ENCODE measurements at regions not wholly inside any gene's neighbourhood (a gene's known extent, or its start where the extent isn't known, plus 50 kb on each side); places are given as distances from the start of the nearest gene placed in this dataset.
"Not testable (repeated sequence)": the region's sequence is repeated elsewhere in the genome, so short reads cannot be mapped to it uniquely, and the experiment has no call there.

DNA sequence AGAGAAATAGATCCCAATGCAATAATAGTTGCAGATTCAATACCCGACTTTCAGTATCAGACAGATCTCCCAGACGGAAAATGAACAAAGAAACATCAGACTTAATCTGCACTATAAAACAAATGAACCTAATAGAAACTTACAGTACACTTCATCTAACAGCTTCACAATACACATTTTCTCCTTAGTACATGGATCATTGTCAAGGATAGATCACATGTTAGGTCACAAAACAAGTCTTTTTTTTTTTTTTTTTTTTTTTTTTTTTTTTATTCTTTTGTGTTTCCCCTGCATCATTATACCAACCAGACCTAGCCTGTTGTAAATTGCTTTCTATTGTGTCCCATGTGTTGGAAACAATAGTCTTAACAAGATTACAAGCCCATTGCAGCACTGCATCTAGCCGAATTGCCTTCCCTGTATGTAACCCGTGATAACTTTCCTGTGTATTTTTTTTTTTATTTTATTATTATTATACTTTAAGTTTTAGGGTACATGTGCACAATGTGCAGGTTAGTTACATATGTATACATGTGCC, 134.0 kb upstream of the MAD2L1 start:
- not testable (repeated sequence) for DNase-seq (ENCODE audit: low read depth)

DNA sequence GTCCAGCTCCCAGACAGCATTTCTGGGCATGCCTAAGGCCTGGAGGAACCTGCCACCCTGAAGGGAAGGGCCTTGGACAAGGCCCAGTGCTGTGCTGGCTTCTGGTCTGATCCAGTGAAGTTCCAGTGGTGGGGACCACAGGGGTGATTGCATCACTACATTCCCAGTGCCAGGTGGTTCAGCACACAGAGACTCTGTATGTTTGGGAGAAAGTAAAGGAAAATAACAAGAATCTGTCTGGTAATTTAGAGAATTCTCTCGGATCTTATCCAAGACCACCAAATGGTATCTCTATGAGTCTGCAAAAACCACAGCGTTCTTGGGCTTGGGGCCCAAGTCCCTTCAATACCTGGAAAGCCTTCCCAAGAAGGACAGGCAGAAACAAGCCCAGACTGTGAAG, 131.8 kb upstream of the MAD2L1 start:
- DNase-seq (ENCODE audit: low read depth) = no peak

DNA sequence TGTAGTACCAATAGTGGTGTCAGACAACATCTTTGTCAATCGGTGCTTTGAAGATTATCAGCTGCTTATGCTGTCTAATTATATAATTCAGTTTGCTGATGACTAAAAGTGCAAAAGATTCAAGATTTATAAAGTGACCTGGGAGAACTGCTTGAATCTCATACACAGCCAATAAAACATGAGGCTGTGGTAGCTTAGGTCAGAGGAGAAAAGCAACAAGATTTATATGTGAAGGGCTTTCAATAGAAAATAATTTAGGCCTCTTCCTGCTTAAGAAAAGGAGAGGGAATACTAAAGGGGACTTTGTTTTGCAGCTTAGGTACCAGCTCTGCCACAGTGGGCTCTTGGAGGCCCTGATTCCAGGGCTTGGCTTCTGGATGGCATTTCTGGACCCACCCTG, 111.0 kb upstream of the MAD2L1 start:
- DNase-seq (ENCODE audit: low read depth) = no peak

DNA sequence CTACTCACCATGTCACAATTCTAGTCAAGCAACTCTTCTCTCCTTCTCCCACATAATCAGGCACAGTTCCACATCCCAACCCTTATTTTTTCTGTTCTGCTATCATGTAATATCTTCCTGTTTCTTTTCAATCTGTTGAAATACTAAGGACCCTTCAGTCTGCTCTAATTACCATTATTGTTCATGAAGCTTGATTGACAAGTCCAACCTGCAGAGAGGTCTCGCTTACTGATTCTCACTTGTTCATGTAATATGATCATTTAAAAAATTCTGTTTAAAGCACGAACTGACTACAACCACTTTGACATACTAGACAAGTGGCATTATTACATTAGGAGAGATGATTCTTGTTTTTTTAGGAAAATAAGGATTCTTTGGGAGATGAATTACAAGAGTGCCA, 108.6 kb upstream of the MAD2L1 start:
- DNase-seq (ENCODE audit: low read depth) = no peak

DNA sequence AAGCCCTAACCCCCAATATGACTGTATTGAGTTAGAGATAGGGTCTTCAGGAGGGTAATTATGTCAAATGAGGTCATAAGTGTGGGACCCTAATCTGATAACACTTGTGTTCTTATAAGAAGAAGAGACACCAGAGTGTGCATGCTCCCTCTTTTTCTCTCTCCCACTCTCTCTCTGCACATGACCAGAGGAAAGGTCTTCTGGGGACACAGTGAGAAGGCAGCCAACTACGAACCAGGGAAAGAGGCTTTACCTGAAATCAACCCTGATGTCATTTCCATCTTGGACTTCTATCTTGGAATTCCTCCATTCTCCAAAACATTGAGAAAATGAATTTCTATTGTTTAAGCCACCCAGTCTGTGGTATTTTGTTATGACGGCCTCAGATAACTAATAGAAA, 97.2 kb upstream of the MAD2L1 start:
- DNase-seq (ENCODE audit: low read depth) = no peak

DNA sequence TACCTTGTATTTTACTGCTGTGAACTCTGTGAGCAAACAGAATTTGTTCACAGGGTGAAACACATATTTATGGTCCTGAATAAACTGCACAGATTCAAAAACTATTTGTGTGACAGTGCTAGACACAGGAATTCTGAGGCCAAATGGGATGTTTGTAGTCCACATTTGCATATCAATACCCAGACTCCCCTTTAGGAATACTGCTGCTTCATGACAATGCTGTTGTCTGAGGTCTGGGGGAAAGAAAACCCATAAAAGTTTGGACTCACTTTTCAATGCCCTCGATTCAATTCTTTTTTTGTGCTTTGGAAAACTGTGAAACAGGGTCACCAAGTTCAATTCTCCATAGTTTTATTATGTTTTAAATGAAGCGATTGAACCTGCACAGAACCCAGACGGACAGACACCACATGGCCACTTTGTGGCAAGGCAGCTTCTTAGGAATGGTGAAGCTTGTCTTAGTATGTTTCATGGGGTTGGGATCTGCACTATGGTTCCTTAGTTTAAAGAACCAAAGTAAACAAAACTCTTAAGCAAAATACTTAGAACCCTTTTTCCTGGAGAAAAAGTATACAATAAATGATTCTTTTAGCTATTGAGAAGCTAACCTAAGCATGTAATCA, 92.3 kb upstream of the MAD2L1 start:
- DNase-seq (ENCODE audit: low read depth) = no peak

DNA sequence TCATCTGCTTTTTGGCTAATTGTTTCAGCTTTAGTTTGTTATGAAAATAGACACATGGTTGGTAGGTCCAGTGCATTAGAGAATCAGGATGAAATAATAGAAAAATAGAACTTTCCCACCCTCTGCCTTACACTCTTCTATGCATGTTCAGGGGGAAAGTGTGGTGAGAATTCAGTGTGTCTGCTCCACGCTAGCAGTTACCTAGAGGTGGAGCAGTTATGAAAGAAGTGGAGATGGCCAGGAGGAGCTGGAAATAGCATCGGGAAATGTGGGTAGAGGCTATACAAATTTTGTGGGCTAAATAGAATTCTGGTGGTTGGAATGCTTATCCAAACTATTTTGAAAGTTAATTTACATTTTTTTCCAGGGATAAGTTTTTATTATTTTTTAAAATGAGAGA, 91.4 kb upstream of the MAD2L1 start:
- no peak for DNase-seq (ENCODE audit: low read depth)

DNA sequence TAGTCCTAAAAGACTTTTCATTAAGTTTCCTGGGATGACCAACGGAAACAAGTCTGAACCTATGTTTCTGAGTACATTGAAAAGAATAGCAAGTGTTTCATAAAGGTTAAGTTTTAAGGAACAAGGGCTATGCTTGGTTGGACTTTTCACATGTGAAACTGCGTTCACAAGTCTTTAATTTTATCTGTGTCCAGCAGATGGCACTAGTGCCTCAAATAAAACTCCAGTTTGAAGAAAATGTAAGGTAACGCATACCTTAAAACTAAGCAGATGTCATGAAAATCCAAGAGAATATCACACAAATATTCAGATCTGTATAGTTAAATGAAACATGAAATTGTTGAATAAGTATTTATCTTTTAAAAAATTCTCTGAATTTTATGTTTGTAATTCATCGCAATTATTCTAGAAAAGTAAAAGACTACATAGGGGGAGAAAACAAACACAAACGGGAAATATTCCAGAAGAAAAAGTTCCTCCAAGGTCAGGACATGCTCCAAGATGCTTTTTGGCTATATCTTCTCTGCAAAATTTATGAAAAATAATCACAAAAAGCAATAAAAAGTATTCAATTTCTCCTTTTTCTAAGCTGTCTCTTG, 89.6 kb upstream of the MAD2L1 start:
- peak; percentile 50 for DNase-seq (ENCODE audit: low read depth)

DNA sequence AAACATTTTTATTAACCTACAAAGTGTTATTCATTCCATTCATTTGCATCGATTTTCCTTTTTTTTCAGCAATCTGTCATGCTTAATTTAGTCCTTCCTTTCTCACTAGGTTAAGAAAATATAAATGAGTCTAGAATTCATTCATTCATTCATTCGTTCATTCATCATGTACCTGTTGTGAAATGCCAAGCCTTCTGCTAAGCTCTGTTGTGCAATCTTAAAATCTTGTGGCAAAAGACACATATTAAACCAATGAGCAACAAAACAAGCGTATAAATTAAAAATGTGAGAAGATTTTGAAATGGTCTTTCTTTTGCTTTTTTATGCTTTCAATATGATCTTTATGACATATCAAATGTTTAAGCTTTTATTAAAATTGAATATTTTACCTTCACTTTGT, 88.6 kb upstream of the MAD2L1 start:
- DNase-seq (ENCODE audit: low read depth) = no peak

DNA sequence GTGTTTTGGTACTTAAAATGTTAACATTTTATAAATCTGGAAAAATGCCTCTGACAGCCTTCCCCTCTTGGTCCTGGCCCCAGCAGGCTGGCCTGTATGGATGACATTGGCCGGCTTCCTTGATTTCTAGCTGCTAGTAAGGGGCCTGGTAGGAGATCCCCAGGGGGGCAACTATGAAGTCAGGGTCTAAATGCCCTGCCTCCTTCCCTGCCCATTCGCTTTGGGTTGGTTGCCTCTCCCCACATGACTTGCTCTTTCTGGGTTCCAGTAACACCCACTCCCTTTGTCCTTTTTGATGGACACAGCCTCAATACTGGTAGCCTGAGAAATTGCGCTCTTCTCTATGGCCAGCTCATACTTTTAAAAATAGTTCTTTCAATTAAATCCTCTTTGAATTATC, 78.0 kb upstream of the MAD2L1 start:
- DNase-seq (ENCODE audit: low read depth) = no peak

DNA sequence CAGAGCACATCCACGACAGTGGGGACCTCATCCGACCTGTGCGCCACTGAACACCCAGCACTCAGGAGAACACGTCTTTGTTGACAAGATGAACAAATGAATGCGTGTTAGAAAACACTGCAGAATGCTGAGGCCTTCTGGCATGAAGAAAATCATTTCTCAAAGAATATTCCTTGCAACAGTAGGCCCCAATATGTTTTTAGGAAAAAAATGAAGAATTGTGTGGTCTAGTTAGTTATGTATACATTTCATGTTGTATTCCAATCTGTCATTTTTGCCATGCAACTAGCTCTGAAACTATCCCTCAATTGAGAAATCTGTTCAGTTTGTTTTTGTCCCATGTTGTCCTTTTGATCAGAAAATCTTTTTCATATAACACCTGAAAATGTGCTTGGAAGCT, 77.4 kb upstream of the MAD2L1 start:
- no peak for DNase-seq (ENCODE audit: low read depth)

DNA sequence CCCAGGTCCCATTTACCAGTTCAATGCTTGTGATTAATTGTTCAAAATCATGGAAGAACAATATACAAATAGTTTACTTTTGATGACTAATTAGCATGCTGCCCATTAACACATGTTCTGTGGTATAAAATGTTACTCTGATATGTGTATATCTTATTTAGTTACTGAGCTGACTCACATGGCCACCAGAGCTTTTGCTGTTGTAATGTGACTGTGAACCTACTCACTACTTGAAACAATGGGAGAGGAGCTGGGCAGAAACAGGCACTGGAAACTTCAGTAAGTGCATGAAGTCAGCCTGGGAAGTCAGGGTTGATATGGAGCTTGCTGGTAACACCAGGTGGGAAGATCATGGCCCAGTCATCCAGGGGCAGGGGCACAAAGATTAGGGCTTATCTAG, 72.7 kb upstream of the MAD2L1 start:
- DNase-seq (ENCODE audit: low read depth) = no peak

DNA sequence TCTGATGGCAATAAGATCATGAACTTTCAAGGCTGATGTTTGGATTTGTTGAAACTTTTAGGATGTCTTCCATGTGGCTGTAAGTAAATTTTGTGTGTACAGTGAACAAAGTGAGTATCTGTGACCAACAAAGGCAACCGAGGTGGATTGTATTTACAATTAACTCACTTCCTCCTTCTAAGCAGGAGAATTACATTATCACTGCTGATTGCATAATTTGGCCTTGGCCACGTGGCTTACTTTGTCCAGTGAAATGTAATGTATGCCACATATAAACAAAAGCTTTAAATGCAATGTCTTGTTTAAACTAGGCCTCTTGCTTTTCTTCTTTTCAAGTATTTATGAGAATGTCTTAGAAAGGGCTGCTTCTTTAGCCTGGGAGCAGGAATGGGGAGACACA, 66.3 kb upstream of the MAD2L1 start:
- no peak for DNase-seq (ENCODE audit: low read depth)

DNA sequence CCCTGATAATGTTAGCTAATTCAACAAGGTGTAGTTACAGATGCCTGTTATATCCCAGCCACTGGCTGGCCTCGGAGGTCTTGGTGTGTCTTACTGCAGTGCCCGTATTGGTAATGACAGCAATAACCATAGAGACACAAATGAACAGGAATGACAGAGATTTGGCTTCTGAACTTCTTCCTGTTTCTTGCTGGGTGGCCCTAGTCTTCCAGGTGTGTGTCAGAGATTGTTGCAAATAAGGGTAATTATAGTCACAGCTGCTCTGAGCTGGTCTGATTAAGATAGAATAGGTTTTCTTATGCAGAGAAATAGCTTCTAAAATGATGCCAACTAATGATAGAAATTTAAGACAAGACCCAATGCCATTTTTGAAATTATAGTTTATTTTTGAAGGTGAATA, 64.1 kb upstream of the MAD2L1 start:
- DNase-seq (ENCODE audit: low read depth) = no peak

Data from HS-5 (cell line).